ENCODE measurements at regions not wholly inside any gene's neighbourhood (a gene's known extent, or its start where the extent isn't known, plus 50 kb on each side); places are given as distances from the start of the nearest gene placed in this dataset.

- H3K4me3 ChIP-seq (ENCODE audit: low read length) = no peak overlapping the region
- no peaks in the 10 kb centered on the region for H3K27me3 ChIP-seq (ENCODE audit: control insufficient read depth, low read length)
- H3K27ac ChIP-seq (ENCODE audit: low read depth, low read length) = no peak overlapping the region
- H3K9me3 ChIP-seq (ENCODE audit: control insufficient read depth, insufficient read depth, low read length) = no peaks in the 10 kb centered on the region
- H3K36me3 ChIP-seq (ENCODE audit: control insufficient read depth, low read length) = no peaks in the 10 kb centered on the region
- no peaks in the 10 kb centered on the region for H3F3A ChIP-seq (ENCODE audit: control insufficient read depth, insufficient read depth)
- no peak overlapping the region for H3K4me2 ChIP-seq (ENCODE audit: low read length)
- H4K20me1 ChIP-seq (ENCODE audit: control insufficient read depth, insufficient read depth, low read depth, low read length) = no peaks in the 10 kb centered on the region
- no peaks in the 10 kb centered on the region for H3K4me1 ChIP-seq (ENCODE audit: control insufficient read depth, low read length)
- no peaks in the 10 kb centered on the region for H3K9me2 ChIP-seq (replicated peaks; ENCODE audit: control insufficient read depth, low read length)
- no peaks in the 10 kb centered on the region for H3K79me2 ChIP-seq (ENCODE audit: control insufficient read depth, low read length)
- no peak for TF ChIP-seq CTCF (IDR thresholded peaks at IDR 0.05; ENCODE audit: low read depth, low read length, poor library complexity, severe bottlenecking)
- no peak for TF ChIP-seq EZH2phosphoT487 (IDR thresholded peaks at IDR 0.05; ENCODE audit: borderline replicate concordance, low read length)
Measured at GRCh38 chr13:63632321-63632720, 2216.7 kb upstream of the PCDH20 start.

GRCh38 chr13:63631006-63631405 lies 2215.4 kb upstream of the PCDH20 start:
- H3K27ac ChIP-seq (ENCODE audit: low read depth, low read length) = no peak overlapping the region
- no peaks in the 10 kb centered on the region for H3K79me2 ChIP-seq (ENCODE audit: control insufficient read depth, low read length)
- H3F3A ChIP-seq (ENCODE audit: control insufficient read depth, insufficient read depth) = no peaks in the 10 kb centered on the region
- H3K9me2 ChIP-seq (replicated peaks; ENCODE audit: control insufficient read depth, low read length) = no peaks in the 10 kb centered on the region
- TF ChIP-seq CTCF (IDR thresholded peaks at IDR 0.05; ENCODE audit: low read depth, low read length, poor library complexity, severe bottlenecking) = no peak
- no peak for TF ChIP-seq EZH2phosphoT487 (IDR thresholded peaks at IDR 0.05; ENCODE audit: borderline replicate concordance, low read length)
- H3K4me3 ChIP-seq (ENCODE audit: low read length) = no peak overlapping the region
- no peaks in the 10 kb centered on the region for H3K9me3 ChIP-seq (ENCODE audit: control insufficient read depth, insufficient read depth, low read length)
- no peaks in the 10 kb centered on the region for H3K36me3 ChIP-seq (ENCODE audit: control insufficient read depth, low read length)
- H3K27me3 ChIP-seq (ENCODE audit: control insufficient read depth, low read length) = no peaks in the 10 kb centered on the region
- H4K20me1 ChIP-seq (ENCODE audit: control insufficient read depth, insufficient read depth, low read depth, low read length) = no peaks in the 10 kb centered on the region
- H3K4me1 ChIP-seq (ENCODE audit: control insufficient read depth, low read length) = no peaks in the 10 kb centered on the region
- no peak overlapping the region for H3K4me2 ChIP-seq (ENCODE audit: low read length)

- Histone ChIP-seq H3K27ac (ENCODE audit: low read depth, low read length) (no peak overlapping the region), H3K4me2 (ENCODE audit: low read length) (no peak overlapping the region), H3K79me2 (ENCODE audit: control insufficient read depth, low read length) (no peaks in the 10 kb centered on the region), H3K4me1 (ENCODE audit: control insufficient read depth, low read length) (no peaks in the 10 kb centered on the region), H3K9me3 (ENCODE audit: control insufficient read depth, insufficient read depth, low read length) (no peaks in the 10 kb centered on the region), H3K27me3 (ENCODE audit: control insufficient read depth, low read length) (no peaks in the 10 kb centered on the region), H3K36me3 (ENCODE audit: control insufficient read depth, low read length) (no peaks in the 10 kb centered on the region), H3F3A (ENCODE audit: control insufficient read depth, insufficient read depth) (no peaks in the 10 kb centered on the region), H4K20me1 (ENCODE audit: control insufficient read depth, insufficient read depth, low read depth, low read length) (no peaks in the 10 kb centered on the region), H3K4me3 (ENCODE audit: low read length) (no peak overlapping the region), H3K9me2 (replicated peaks; ENCODE audit: control insufficient read depth, low read length) (no peaks in the 10 kb centered on the region)
- no peak for TF ChIP-seq CTCF (IDR thresholded peaks at IDR 0.05; ENCODE audit: low read depth, low read length, poor library complexity, severe bottlenecking)
- no peak for TF ChIP-seq EZH2phosphoT487 (IDR thresholded peaks at IDR 0.05; ENCODE audit: borderline replicate concordance, low read length)
Measured at GRCh38 chr13:63629591-63629990, 2213.9 kb upstream of the PCDH20 start.

GRCh38 chr13:63628310-63628709 lies 2212.7 kb upstream of the PCDH20 start:
- H3K27me3 ChIP-seq (ENCODE audit: control insufficient read depth, low read length) = no peaks in the 10 kb centered on the region
- H3K27ac ChIP-seq (ENCODE audit: low read depth, low read length) = no peak overlapping the region
- H3K4me1 ChIP-seq (ENCODE audit: control insufficient read depth, low read length) = no peaks in the 10 kb centered on the region
- H3K79me2 ChIP-seq (ENCODE audit: control insufficient read depth, low read length) = no peaks in the 10 kb centered on the region
- no peaks in the 10 kb centered on the region for H3K9me2 ChIP-seq (replicated peaks; ENCODE audit: control insufficient read depth, low read length)
- H4K20me1 ChIP-seq (ENCODE audit: control insufficient read depth, insufficient read depth, low read depth, low read length) = no peaks in the 10 kb centered on the region
- TF ChIP-seq EZH2phosphoT487 (IDR thresholded peaks at IDR 0.05; ENCODE audit: borderline replicate concordance, low read length) (no peak), CTCF (IDR thresholded peaks at IDR 0.05; ENCODE audit: low read depth, low read length, poor library complexity, severe bottlenecking) (no peak)
- no peak overlapping the region for H3K4me2 ChIP-seq (ENCODE audit: low read length)
- no peaks in the 10 kb centered on the region for H3K9me3 ChIP-seq (ENCODE audit: control insufficient read depth, insufficient read depth, low read length)
- H3K36me3 ChIP-seq (ENCODE audit: control insufficient read depth, low read length) = no peaks in the 10 kb centered on the region
- H3K4me3 ChIP-seq (ENCODE audit: low read length) = no peak overlapping the region
- H3F3A ChIP-seq (ENCODE audit: control insufficient read depth, insufficient read depth) = no peaks in the 10 kb centered on the region
